ENCODE measurements at regions not wholly inside any gene's neighbourhood (a gene's known extent, or its start where the extent isn't known, plus 50 kb on each side); places are given as distances from the start of the nearest gene placed in this dataset.
"Not testable (repeated sequence)": the region's sequence is repeated elsewhere in the genome, so short reads cannot be mapped to it uniquely, and the experiment has no call there.

GRCh38 chr5:163916376-163916775 is 411.0 kb downstream of the MAT2B start:
- TF ChIP-seq POLR2A (IDR thresholded peaks at IDR 0.05) (no peak), CTCF (IDR thresholded peaks at IDR 0.05) (no peak)
- DNase-seq (peak in 1 of 4 donors; percentile 58), ATAC-seq (peak; percentile 21)
- WGBS, 2 donors: 60 to 93% methylated on average over 2 of the region's 2 CpGs
- H3K36me3 ChIP-seq (replicated peaks in 1 of 2; ENCODE audit: insufficient read depth in 1 of 2, low read depth in 2 of 2): no peaks in the 10 kb centered on the region
- intact Hi-C loops (cut with DNase I): no loop called here
- no peaks in the 10 kb centered on the region for H3K27me3 ChIP-seq
- no peak overlapping the region for H3K4me3 ChIP-seq
- peak overlapping the region in 1 of 4 donors; percentile 69 for H3K27ac ChIP-seq
- H3K9me3 ChIP-seq: no peaks in the 10 kb centered on the region
- no peaks in the 10 kb centered on the region for H3K4me1 ChIP-seq

GRCh38 chr5:163916861-163917260 is 411.4 kb downstream of the MAT2B start:
- WGBS, 2 donors: 46 to 69% methylated on average over 1 of the region's 1 CpG

GRCh38 chr5:163917747-163918146 is 412.3 kb downstream of the MAT2B start:
- no peak for ATAC-seq
- intact Hi-C loops (cut with DNase I): no loop called here

More at GRCh38 chr5:163916861-163917260, 411.4 kb downstream of the MAT2B start:
- no peak for TF ChIP-seq CTCF (IDR thresholded peaks at IDR 0.05)
- TF ChIP-seq POLR2A (IDR thresholded peaks at IDR 0.05): no peak
- no peak overlapping the region for H3K4me3 ChIP-seq
- no peaks in the 10 kb centered on the region for H3K4me1 ChIP-seq
- DNase-seq: no peak
- peak; percentile 12 for ATAC-seq
- H3K27ac ChIP-seq: peak overlapping the region in 1 of 4 donors; percentile 50
- H3K36me3 ChIP-seq (replicated peaks in 1 of 2; ENCODE audit: insufficient read depth in 1 of 2, low read depth in 2 of 2): no peaks in the 10 kb centered on the region
- no peaks in the 10 kb centered on the region for H3K27me3 ChIP-seq
- intact Hi-C loops (cut with DNase I): no loop called here
- no peaks in the 10 kb centered on the region for H3K9me3 ChIP-seq

GRCh38 chr5:163934990-163935389 is 429.6 kb downstream of the MAT2B start:
- H3K27ac ChIP-seq; DNase-seq; H3K36me3 ChIP-seq (replicated peaks in 1 of 2; ENCODE audit: insufficient read depth in 1 of 2, low read depth in 2 of 2); H3K9me3 ChIP-seq; intact Hi-C loops (cut with DNase I); H3K4me1 ChIP-seq; ATAC-seq; H3K27me3 ChIP-seq; H3K4me3 ChIP-seq: not testable (repeated sequence)
- 59% methylated on average over 1 of the region's 1 CpG for WGBS, 2 donors

More at GRCh38 chr5:163917747-163918146, 412.3 kb downstream of the MAT2B start:
- Histone ChIP-seq H3K27ac (no peak overlapping the region), H3K9me3 (no peaks in the 10 kb centered on the region), H3K27me3 (no peaks in the 10 kb centered on the region), H3K4me3 (no peak overlapping the region), H3K4me1 (no peaks in the 10 kb centered on the region), H3K36me3 (replicated peaks in 1 of 2; ENCODE audit: insufficient read depth in 1 of 2, low read depth in 2 of 2) (no peaks in the 10 kb centered on the region)
- no peak for TF ChIP-seq CTCF (IDR thresholded peaks at IDR 0.05)
- TF ChIP-seq POLR2A (IDR thresholded peaks at IDR 0.05): no peak
- DNase-seq: no peak
- 15 to 19% methylated on average over 1 of the region's 1 CpG for WGBS, 2 donors

GRCh38 chr5:163938595-163938994 is 433.2 kb downstream of the MAT2B start:
- 67 to 92% methylated on average over 1 of the region's 1 CpG for WGBS, 2 donors
- H3K4me3 ChIP-seq: no peak overlapping the region
- intact Hi-C loops (cut with DNase I): no loop called here
- H3K4me1 ChIP-seq: no peaks in the 10 kb centered on the region
- no peaks in the 10 kb centered on the region for H3K36me3 ChIP-seq (replicated peaks in 1 of 2; ENCODE audit: insufficient read depth in 1 of 2, low read depth in 2 of 2)
- no peak for TF ChIP-seq CTCF (IDR thresholded peaks at IDR 0.05)
- no peak for TF ChIP-seq POLR2A (IDR thresholded peaks at IDR 0.05)
- ATAC-seq (no peak), DNase-seq (peak in 1 of 4 donors; percentile 40)
- H3K27me3 ChIP-seq: no peaks in the 10 kb centered on the region
- H3K9me3 ChIP-seq: no peaks in the 10 kb centered on the region
- H3K27ac ChIP-seq: no peak overlapping the region
